Transverse colon (tissue), 3 donors: ENCODE measurements at regions not wholly inside any gene's neighbourhood (a gene's known extent, or its start where the extent isn't known, plus 50 kb on each side); places are given as distances from the start of the nearest gene placed in this dataset.

Experiments
- POLR2A ChIP-seq: fragments of 450-650 bp; IDR thresholded peaks from one replicate; pipeline ENCODE4 v1.6.1; 2016; ENCODE audit warnings: antibody characterized with exemption, mild to moderate bottlenecking, moderate library complexity
- TF ChIP-seq, protein P1 (sequence below), 5 experiments: fragments of 200-600 bp in 3 of 5; fragments of 450-650 bp in 2 of 5; sonication (generic) in 3 of 5; IDR thresholded peaks; 1 replicate in 2 of 5; 2 replicates in 3 of 5; pipeline ENCODE4 v1.5.1; 2016 to 2017; ENCODE audit warnings: antibody characterized with exemption in 5 of 5, inconsistent platforms in 3 of 5, mild to moderate bottlenecking in 2 of 5, moderate library complexity in 1 of 5

DNA sequence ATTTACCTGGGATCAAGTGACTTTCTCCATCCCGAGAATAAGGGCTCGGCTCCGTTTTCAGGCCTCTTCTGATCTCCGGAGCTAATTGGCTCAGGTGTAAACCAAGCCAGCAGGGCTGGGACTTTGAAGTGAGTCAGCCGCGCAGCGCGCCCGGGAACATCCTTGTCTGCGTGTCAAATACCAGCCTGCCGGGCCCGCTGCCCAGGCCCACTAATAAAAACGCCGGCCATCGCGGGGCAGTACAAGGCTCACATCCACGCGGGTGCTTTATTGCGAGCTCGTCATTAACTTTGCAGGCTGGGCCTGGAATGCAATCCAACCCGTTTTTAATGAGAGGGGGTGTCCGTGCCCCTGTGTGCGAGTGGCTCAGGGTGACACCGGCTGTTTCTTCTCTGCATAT, 416.8 kb downstream of the IRX2 start:
- no peak for TF ChIP-seq POLR2A
- TF ChIP-seq, protein P1, sequence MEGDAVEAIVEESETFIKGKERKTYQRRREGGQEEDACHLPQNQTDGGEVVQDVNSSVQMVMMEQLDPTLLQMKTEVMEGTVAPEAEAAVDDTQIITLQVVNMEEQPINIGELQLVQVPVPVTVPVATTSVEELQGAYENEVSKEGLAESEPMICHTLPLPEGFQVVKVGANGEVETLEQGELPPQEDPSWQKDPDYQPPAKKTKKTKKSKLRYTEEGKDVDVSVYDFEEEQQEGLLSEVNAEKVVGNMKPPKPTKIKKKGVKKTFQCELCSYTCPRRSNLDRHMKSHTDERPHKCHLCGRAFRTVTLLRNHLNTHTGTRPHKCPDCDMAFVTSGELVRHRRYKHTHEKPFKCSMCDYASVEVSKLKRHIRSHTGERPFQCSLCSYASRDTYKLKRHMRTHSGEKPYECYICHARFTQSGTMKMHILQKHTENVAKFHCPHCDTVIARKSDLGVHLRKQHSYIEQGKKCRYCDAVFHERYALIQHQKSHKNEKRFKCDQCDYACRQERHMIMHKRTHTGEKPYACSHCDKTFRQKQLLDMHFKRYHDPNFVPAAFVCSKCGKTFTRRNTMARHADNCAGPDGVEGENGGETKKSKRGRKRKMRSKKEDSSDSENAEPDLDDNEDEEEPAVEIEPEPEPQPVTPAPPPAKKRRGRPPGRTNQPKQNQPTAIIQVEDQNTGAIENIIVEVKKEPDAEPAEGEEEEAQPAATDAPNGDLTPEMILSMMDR (IDR thresholded peaks at IDR 0.05), result no peak
